KMS-11 (cell line): ENCODE measurements at regions not wholly inside any gene's neighbourhood (a gene's known extent, or its start where the extent isn't known, plus 50 kb on each side); places are given as distances from the start of the nearest gene placed in this dataset.

Experiments
- H2AFZ ChIP-seq: fragments of 200-600 bp; sonication (generic); 2 replicates; pipeline ENCODE4 v1.6.1; 2016; ENCODE audit warnings: antibody characterized with exemption, mixed run types, low read depth
- H3K27ac ChIP-seq: fragments of 200-600 bp; sonication (generic); 2 replicates; pipeline ENCODE4 v1.6.1; 2016; ENCODE audit warnings: mild to moderate bottlenecking, mixed run types
- H3K27me3 ChIP-seq: fragments of 200-600 bp; sonication (generic); 2 replicates; pipeline ENCODE4 v1.6.1; 2017; ENCODE audit warnings: mild to moderate bottlenecking, low read depth, mixed run types, moderate library complexity; ENCODE audit not compliant: insufficient read depth
- H3K36me3 ChIP-seq: fragments of 200-600 bp; sonication (generic); 2 replicates; pipeline ENCODE4 v1.6.1; 2017; ENCODE audit warnings: mild to moderate bottlenecking, mixed run types; ENCODE audit not compliant: insufficient read depth
- H3K4me1 ChIP-seq: fragments of 200-600 bp; sonication (generic); 2 replicates; pipeline ENCODE4 v1.6.1; 2016; ENCODE audit warnings: mild to moderate bottlenecking, low read depth, mixed run types; ENCODE audit not compliant: poor library complexity, severe bottlenecking
- H3K4me2 ChIP-seq: fragments of 200-600 bp; sonication (generic); 2 replicates; pipeline ENCODE4 v1.7.0; 2016; ENCODE audit warnings: mild to moderate bottlenecking, mixed run types
- H3K4me3 ChIP-seq: fragments of 200-600 bp; sonication (generic); IDR thresholded peaks from 2 replicates; pipeline ENCODE4 v1.6.1; 2017; ENCODE audit warnings: low read depth, low read length, mixed read lengths; ENCODE audit not compliant: insufficient read depth
- H3K79me2 ChIP-seq: fragments of 200-600 bp; sonication (generic); 2 replicates; pipeline ENCODE4 v1.6.1; 2016; ENCODE audit warnings: low read depth, mixed run types; ENCODE audit not compliant: insufficient read depth
- H3K9ac ChIP-seq: fragments of 200-600 bp; sonication (generic); 2 replicates; pipeline ENCODE4 v1.6.1; 2016; ENCODE audit warnings: mild to moderate bottlenecking, mixed run types
- H4K20me1 ChIP-seq: fragments of 200-600 bp; sonication (generic); 2 replicates; pipeline ENCODE4 v1.6.1; 2016; ENCODE audit warnings: mild to moderate bottlenecking, mixed run types; ENCODE audit not compliant: insufficient read depth
- TF ChIP-seq, protein P1 (sequence below): fragments of 200-600 bp; sonication (generic); conservative IDR thresholded peaks from 2 replicates; pipeline ENCODE4 v1.6.1; 2017; ENCODE audit warnings: low read depth, mild to moderate bottlenecking, antibody characterized with exemption, low read length, moderate library complexity, mixed read lengths

DNA sequence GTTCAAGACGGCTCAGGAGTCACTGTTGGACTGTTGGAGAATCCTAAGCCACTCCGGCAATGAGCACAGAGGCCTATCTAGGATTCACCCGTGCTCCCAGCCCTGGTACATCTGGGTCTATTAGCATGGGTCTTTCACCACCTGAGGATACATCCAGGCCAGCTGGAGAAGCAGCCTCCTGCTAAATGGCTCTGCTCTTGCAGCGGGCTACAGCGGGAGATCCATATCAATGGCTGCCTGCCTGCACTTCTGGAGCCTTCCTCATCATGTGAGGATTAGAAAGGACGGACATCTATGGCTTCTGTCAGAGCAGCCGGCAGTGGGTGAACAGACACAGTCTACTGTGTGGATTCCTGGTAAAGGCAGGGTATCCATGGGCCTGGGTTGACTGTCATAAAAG is 357.4 kb downstream of the MLLT3 start:
- Histone ChIP-seq H3K4me3 (no peak overlapping the region), H3K79me2 (no peaks in the 10 kb centered on the region), H3K27ac (no peak overlapping the region), H3K36me3 (no peaks in the 10 kb centered on the region), H3K4me1 (no peaks in the 10 kb centered on the region), H3K27me3 (no peaks in the 10 kb centered on the region), H2AFZ (no peak overlapping the region), H3K4me2 (no peak overlapping the region), H3K9ac (no peak overlapping the region), H4K20me1 (no peaks in the 10 kb centered on the region)
- TF ChIP-seq, protein P1, sequence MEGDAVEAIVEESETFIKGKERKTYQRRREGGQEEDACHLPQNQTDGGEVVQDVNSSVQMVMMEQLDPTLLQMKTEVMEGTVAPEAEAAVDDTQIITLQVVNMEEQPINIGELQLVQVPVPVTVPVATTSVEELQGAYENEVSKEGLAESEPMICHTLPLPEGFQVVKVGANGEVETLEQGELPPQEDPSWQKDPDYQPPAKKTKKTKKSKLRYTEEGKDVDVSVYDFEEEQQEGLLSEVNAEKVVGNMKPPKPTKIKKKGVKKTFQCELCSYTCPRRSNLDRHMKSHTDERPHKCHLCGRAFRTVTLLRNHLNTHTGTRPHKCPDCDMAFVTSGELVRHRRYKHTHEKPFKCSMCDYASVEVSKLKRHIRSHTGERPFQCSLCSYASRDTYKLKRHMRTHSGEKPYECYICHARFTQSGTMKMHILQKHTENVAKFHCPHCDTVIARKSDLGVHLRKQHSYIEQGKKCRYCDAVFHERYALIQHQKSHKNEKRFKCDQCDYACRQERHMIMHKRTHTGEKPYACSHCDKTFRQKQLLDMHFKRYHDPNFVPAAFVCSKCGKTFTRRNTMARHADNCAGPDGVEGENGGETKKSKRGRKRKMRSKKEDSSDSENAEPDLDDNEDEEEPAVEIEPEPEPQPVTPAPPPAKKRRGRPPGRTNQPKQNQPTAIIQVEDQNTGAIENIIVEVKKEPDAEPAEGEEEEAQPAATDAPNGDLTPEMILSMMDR, result no peak

DNA sequence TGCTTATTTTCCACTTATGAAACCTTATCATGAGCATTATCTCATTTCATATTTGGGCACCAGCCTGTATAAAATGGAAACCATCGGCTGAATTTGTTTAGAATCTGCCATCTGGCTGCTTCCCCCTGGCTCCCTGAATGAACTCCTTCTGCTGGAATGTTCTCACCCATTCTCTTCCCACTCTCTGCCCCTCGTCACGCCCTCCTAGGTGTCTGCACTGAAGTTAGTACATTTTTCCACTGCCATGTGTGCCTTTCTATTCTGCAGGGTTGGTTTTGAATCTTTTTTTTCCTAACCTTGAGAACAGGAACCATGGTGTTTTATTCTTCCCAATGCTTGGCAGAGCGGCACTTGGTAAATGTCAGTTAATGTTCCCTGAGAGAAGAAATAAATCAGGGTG is 359.7 kb downstream of the MLLT3 start:
- no peak overlapping the region for H3K27ac ChIP-seq

DNA sequence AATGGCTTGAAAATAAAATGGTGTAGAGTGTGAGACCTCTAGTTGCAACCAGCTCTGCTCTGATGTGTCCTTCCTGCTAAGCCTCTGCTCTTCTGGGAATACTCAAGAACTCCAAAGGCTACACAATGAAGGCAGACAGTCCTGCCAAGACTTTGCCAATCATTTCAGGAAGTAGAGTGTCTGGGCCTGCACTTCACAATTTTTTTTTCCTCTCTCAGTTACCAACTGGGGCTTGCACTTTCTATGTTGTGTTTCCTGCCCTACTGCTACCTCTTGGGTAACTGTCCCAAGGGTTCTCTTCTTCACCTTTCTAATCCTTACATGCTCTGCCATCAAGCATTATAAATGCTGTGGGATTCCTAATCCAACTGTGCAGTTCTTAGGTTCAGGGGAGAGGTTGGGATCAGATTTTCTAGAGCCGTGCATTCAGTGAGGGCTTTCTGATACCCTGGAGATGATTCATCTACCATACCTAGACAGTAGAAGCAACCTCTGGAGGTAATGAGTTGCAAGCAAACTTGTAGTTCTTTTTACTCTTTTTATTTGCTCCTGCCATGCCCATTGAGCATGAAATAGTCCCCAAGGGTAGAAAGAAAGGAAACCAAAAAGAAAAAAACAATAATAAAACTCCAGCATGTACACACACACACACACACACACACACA is 365.9 kb downstream of the MLLT3 start:
- H4K20me1 ChIP-seq, result no peaks in the 10 kb centered on the region
- H3K79me2 ChIP-seq, result no peaks in the 10 kb centered on the region
- no peak overlapping the region for H3K4me3 ChIP-seq
- H3K27me3 ChIP-seq, result no peaks in the 10 kb centered on the region
- H3K4me1 ChIP-seq, result no peaks in the 10 kb centered on the region
- no peak overlapping the region for H2AFZ ChIP-seq
- no peak overlapping the region for H3K9ac ChIP-seq
- H3K36me3 ChIP-seq, result no peaks in the 10 kb centered on the region
- TF ChIP-seq, protein P1, result no peak
- H3K4me2 ChIP-seq, result no peak overlapping the region
- H3K27ac ChIP-seq, result no peak overlapping the region

More for the DNA sequence above, 359.7 kb downstream of the MLLT3 start:
- H3K79me2 ChIP-seq, result no peaks in the 10 kb centered on the region
- no peaks in the 10 kb centered on the region for H3K36me3 ChIP-seq
- H3K4me2 ChIP-seq, result no peak overlapping the region
- H3K9ac ChIP-seq, result no peak overlapping the region
- H3K4me3 ChIP-seq, result no peak overlapping the region
- H4K20me1 ChIP-seq, result no peaks in the 10 kb centered on the region
- H3K4me1 ChIP-seq, result no peaks in the 10 kb centered on the region
- TF ChIP-seq, protein P1, result no peak
- H2AFZ ChIP-seq, result no peak overlapping the region
- no peaks in the 10 kb centered on the region for H3K27me3 ChIP-seq

DNA sequence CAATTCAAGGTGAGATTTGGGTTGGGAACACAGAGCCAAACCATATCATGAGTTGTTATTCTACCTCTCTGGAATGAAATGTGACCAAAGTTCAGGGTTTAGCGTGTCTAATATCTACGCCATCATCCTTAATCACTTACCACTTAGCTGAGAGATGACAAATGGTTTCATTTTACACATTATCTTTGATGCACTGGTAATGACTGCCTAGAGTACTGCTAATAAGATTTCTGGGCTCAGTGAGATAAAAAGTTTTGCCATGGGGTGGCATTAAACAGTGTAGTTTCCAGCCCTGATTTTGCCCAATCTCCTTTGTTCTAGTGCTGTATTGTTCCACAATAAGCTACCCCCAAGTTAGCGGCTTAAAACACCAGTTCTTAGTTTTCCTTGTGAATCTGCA is 367.2 kb downstream of the MLLT3 start:
- no peaks in the 10 kb centered on the region for H3K79me2 ChIP-seq
- no peaks in the 10 kb centered on the region for H3K27me3 ChIP-seq
- TF ChIP-seq, protein P1, result no peak
- H3K9ac ChIP-seq, result no peak overlapping the region
- H4K20me1 ChIP-seq, result no peaks in the 10 kb centered on the region
- H3K4me3 ChIP-seq, result no peak overlapping the region
- no peak overlapping the region for H2AFZ ChIP-seq
- H3K4me1 ChIP-seq, result no peaks in the 10 kb centered on the region
- H3K4me2 ChIP-seq, result no peak overlapping the region
- no peak overlapping the region for H3K27ac ChIP-seq
- no peaks in the 10 kb centered on the region for H3K36me3 ChIP-seq
